ENCODE measurements at regions not wholly inside any gene's neighbourhood (a gene's known extent, or its start where the extent isn't known, plus 50 kb on each side); places are given as distances from the start of the nearest gene placed in this dataset.

DNA sequence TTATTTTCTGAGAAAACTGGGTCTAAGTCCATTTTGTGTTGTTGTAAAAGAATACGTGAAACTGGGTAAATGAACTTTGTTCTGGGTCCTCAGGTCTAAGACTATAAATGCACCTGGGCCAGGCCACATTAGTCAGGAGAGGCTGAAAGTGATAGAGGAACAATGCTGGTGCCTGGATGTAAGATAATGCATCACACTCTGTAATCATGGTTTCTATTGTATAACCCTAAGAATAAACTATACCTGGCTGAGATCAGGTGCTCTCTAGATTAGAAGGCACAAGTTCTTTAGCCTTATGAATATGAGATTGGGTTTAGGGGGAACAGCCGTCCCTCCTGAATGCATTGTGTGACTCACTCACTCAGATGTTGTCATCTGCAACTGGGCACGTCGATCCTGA lies 675.5 kb downstream of the HTR1A start:
- TF ChIP-seq YY1 (IDR thresholded peaks at IDR 0.05; ENCODE audit: low read depth, low read length) = no peak
- no peak for TF ChIP-seq POLR2AphosphoS5 (IDR thresholded peaks at IDR 0.05; ENCODE audit: low read length)
- no peak for TF ChIP-seq NKRF (conservative IDR thresholded peaks at IDR 0.05)
- no peak for TF ChIP-seq SRF (IDR thresholded peaks at IDR 0.05; ENCODE audit: low read depth in 2 of 2, low read length in 2 of 2)
- no peak for TF ChIP-seq CHD1 (IDR thresholded peaks at IDR 0.05; ENCODE audit: low read depth, low read length)
- TF ChIP-seq SUZ12 (IDR thresholded peaks at IDR 0.05; ENCODE audit: unreplicated experiment) = no peak
- no peak for TF ChIP-seq KAT2A (conservative IDR thresholded peaks at IDR 0.05; ENCODE audit: control insufficient read depth, low read depth, low read length)
- no peak for TF ChIP-seq CTCF (IDR thresholded peaks at IDR 0.05 in 2 of 3, conservative IDR thresholded peaks at IDR 0.05 in 1 of 3; ENCODE audit: control insufficient read depth in 2 of 3, extremely low read depth in 1 of 3, insufficient read depth in 1 of 3, low read depth in 3 of 3, low read length in 3 of 3)
- TF ChIP-seq IRF5 (IDR thresholded peaks at IDR 0.05; ENCODE audit: borderline replicate concordance) = no peak
- TF ChIP-seq EGR1 (IDR thresholded peaks at IDR 0.05; ENCODE audit: borderline replicate concordance in 1 of 2, low read depth in 2 of 2, low read length in 2 of 2) = no peak

Measured in GM12878 (cell line).